GM12892 (cell line): ENCODE measurements at regions not wholly inside any gene's neighbourhood (a gene's known extent, or its start where the extent isn't known, plus 50 kb on each side); places are given as distances from the start of the nearest gene placed in this dataset.

Experiments
- POLR2A ChIP-seq: IDR thresholded peaks from 2 replicates; pipeline ENCODE4 v1.6.1; 2011; ENCODE audit warnings: low read depth, low read length, control low read depth
- POLR2AphosphoS5 ChIP-seq: IDR thresholded peaks from 2 replicates; pipeline ENCODE4 v1.6.1; 2011; ENCODE audit warnings: low read depth, low read length, control low read depth
- TAF1 ChIP-seq: IDR thresholded peaks from 2 replicates; pipeline ENCODE4 v1.6.1; 2011; ENCODE audit warnings: low read depth, mild to moderate bottlenecking, control low read depth, low read length, borderline replicate concordance

DNA sequence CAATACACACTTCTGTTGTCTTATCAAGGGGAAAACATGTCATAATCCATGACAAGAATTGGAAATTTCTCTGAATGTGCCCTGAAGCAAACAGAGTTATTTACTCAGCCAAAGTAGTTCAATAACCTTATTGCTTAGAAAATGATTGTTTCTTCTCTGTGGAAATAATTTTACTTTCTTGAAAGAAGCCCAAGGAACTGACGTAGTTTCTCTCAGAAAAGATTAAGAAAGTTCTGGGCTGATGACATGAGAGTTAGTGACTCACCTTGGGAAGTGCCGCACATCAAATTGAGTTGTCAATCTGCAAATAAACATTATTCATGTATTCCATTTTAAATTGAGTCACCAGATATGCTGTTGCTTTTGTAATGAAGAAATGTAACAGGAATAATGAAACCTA, 418.6 kb upstream of the LRRC4C start:
- TF ChIP-seq POLR2A, result no peak
- TF ChIP-seq POLR2AphosphoS5, result no peak
- TF ChIP-seq TAF1, result no peak
